Activated CD8-positive, alpha-beta T cell treated with anti-CD3 and anti-CD28 coated beads for 36 hours (primary cell): ENCODE measurements at regions not wholly inside any gene's neighbourhood (a gene's known extent, or its start where the extent isn't known, plus 50 kb on each side); places are given as distances from the start of the nearest gene placed in this dataset.

ENCODE experiments used
- ATAC-seq: fragments of 200-7000 bp; cut with Tn5 transposase; one replicate; pipeline ENCODE4 v1.10.0; 2021; ENCODE audit warnings: mild to moderate bottlenecking, moderate library complexity
- CTCF ChIA-PET: fragments of 350-600 bp; sonication (Branson Sonifier 250); formaldehyde crosslinking; loops from one replicate; lab custom pipeline; 2021; ENCODE audit warnings: antibody characterized with exemption; lab: Charles Lee
- POLR2A ChIA-PET: fragments of 350-600 bp; sonication (Branson Sonifier 250); formaldehyde crosslinking; loops from one replicate; lab custom pipeline; 2021; ENCODE audit warnings: antibody characterized with exemption; lab: Charles Lee
- DNase-seq: peaks from one replicate; pipeline ENCODE4 v3.0.0-alpha.2; 2020
- H3K27ac Mint-ChIP-seq: one replicate; pipeline ENCODE4 v1.8.0; 2021; ENCODE audit warnings: mild to moderate bottlenecking, mixed read lengths
- H3K27me3 Mint-ChIP-seq: one replicate; pipeline ENCODE4 v1.8.0; 2021; ENCODE audit warnings: mixed read lengths
- H3K36me3 Mint-ChIP-seq: one replicate; pipeline ENCODE4 v1.8.0; 2021; ENCODE audit warnings: low read depth, mixed read lengths
- H3K4me1 Mint-ChIP-seq: one replicate; pipeline ENCODE4 v1.8.0; 2021; ENCODE audit warnings: low read depth, mixed read lengths
- H3K4me3 Mint-ChIP-seq: one replicate; pipeline ENCODE4 v1.8.0; 2021; ENCODE audit warnings: mild to moderate bottlenecking, moderate library complexity, mixed read lengths
- H3K9me3 Mint-ChIP-seq: one replicate; pipeline ENCODE4 v1.8.0; 2021; ENCODE audit warnings: mixed read lengths
- intact Hi-C: fragments of 100-400 bp; cut with micrococcal nuclease; formaldehyde crosslinking; loops from one replicate; pipeline ENCODE4 v1.10.0; 2022
- TF ChIP-seq, protein P1 (sequence below): fragments of 200-600 bp; IDR thresholded peaks from one replicate; pipeline ENCODE4 v1.8.0; 2022; ENCODE audit warnings: antibody characterized with exemption, mild to moderate bottlenecking

DNA sequence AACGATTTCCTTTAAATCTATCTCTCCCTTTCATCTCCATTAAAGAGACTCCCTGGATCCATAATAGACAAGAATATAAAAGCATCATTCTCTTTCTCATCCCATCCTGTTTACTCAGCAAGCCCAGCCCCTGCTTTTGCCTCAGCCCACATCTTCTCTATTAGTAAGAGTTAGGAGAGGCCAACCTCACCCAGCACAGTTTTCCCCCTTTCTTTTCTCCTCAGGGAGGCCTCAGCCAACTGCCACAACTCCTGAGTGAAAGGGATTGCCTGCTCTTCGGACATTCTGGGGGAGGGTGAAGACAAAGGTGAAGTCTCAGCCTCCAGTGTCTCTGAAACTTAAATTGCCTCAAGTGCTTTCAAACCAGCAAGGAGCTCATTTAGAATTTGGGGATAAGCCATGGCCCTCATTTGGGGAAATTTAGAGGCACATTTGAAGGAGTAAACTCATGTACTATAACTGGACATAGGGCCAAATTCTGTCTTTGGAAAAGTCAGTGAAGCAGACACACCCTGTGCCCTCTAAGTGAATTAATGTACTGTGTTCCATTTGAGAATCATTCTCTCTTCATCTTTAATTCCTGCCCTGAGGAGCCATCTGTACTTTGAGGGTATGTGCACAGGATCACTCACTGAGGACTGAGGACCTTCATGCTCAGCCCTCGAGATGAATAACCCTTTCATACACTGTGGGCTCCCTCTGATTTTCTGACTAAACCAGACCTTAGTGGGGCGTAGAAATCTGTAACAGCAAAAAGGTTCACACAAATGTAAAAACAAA lies 82.5 kb downstream of the SOX2 start:
- Mint-ChIP-seq H3K4me1 (no peaks in the 10 kb centered on the region), H3K9me3 (no peaks in the 10 kb centered on the region), H3K27me3 (peaks cover 1% of the 10 kb centered on the region), H3K4me3 (no peak overlapping the region), H3K27ac (no peak overlapping the region), H3K36me3 (no peaks in the 10 kb centered on the region)
- ChIA-PET POLR2A (no interaction called here), CTCF (no interaction called here)
- ATAC-seq: no peak
- intact Hi-C loops: no loop called here
- TF ChIP-seq, protein P1, sequence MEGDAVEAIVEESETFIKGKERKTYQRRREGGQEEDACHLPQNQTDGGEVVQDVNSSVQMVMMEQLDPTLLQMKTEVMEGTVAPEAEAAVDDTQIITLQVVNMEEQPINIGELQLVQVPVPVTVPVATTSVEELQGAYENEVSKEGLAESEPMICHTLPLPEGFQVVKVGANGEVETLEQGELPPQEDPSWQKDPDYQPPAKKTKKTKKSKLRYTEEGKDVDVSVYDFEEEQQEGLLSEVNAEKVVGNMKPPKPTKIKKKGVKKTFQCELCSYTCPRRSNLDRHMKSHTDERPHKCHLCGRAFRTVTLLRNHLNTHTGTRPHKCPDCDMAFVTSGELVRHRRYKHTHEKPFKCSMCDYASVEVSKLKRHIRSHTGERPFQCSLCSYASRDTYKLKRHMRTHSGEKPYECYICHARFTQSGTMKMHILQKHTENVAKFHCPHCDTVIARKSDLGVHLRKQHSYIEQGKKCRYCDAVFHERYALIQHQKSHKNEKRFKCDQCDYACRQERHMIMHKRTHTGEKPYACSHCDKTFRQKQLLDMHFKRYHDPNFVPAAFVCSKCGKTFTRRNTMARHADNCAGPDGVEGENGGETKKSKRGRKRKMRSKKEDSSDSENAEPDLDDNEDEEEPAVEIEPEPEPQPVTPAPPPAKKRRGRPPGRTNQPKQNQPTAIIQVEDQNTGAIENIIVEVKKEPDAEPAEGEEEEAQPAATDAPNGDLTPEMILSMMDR: no peak
- DNase-seq: no peak

DNA sequence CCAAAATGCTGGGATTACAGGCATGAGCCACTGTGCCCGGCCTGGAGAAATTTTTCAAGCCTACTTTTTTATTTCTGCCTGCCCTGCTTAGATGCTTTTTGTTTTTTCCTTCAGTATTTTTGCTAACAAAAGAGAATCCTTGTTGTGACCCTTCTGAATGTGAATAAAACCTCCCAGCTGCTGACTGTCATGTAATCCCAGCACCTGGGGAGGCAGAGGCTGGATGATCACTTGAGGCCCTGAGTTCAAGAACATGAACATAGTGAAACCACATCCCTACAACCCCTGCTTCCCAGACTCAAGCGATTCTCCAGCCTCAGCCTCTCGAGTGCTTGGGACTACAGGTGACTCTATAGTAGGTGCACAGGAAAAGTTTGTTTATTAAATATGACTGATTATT lies 84.9 kb downstream of the SOX2 start:
- Mint-ChIP-seq H3K27me3 (peaks cover 1% of the 10 kb centered on the region), H3K9me3 (no peaks in the 10 kb centered on the region), H3K27ac (no peak overlapping the region), H3K4me1 (no peaks in the 10 kb centered on the region), H3K4me3 (no peak overlapping the region), H3K36me3 (no peaks in the 10 kb centered on the region)
- DNase-seq (no peak), ATAC-seq (no peak)
- intact Hi-C loops: no loop called here
- POLR2A ChIA-PET: no interaction called here
- CTCF ChIA-PET: no interaction called here
- TF ChIP-seq, protein P1: no peak

DNA sequence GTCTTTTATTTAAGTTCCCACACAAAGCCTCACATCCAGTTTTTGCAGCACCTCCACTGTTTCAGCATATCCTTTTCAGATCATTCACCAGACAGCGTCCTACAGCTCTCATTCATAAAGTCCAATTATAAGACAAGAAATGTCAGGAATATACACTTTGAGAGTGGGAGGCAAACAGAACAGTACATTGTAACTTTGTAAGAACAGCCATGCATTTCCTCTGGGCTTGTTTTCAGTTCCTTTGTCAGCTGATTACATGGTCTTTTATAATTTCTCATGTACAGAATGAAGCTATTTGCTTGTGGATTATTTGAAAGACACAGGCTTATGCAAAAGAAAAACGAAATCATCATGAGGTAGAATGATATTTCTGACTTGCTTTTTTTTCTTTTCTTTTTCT lies 85.7 kb downstream of the SOX2 start:
- Mint-ChIP-seq H3K27ac (no peak overlapping the region), H3K9me3 (no peaks in the 10 kb centered on the region), H3K4me1 (no peaks in the 10 kb centered on the region), H3K27me3 (peaks cover 1% of the 10 kb centered on the region), H3K4me3 (no peak overlapping the region), H3K36me3 (no peaks in the 10 kb centered on the region)
- TF ChIP-seq, protein P1: no peak
- intact Hi-C loops: no loop called here
- DNase-seq (no peak), ATAC-seq (no peak)
- POLR2A ChIA-PET: interaction anchor here (0.6 kb wide), 1 partner anchor 155 kb away, joined by 3 read pairs; no protein-coding TSS in a partner anchor
- CTCF ChIA-PET: no interaction called here

DNA sequence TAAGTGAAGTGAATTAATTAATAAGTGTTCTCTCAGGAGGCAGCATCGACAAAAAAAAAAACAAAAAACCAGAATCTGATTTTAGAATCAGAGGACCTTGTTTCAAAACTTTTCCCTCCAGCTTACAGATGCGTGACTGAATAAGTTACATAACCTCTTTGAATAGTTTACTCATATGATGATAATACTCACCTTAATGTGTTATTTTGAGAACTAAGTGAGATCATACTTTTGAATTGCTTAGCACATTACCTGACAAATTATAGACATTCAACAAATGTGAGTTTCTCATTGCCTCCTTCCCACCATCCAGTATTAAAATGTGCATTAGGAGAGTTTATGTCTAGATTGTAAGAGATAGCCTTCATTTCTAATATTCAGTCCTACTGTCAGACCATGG lies 94.0 kb downstream of the SOX2 start:
- Mint-ChIP-seq H3K27ac (no peak overlapping the region), H3K4me1 (no peaks in the 10 kb centered on the region), H3K4me3 (no peak overlapping the region), H3K36me3 (no peaks in the 10 kb centered on the region), H3K9me3 (no peaks in the 10 kb centered on the region), H3K27me3 (no peaks in the 10 kb centered on the region)
- ChIA-PET POLR2A (no interaction called here), CTCF (no interaction called here)
- ATAC-seq: no peak
- no peak for DNase-seq
- intact Hi-C loops: no loop called here
- TF ChIP-seq, protein P1: no peak

DNA sequence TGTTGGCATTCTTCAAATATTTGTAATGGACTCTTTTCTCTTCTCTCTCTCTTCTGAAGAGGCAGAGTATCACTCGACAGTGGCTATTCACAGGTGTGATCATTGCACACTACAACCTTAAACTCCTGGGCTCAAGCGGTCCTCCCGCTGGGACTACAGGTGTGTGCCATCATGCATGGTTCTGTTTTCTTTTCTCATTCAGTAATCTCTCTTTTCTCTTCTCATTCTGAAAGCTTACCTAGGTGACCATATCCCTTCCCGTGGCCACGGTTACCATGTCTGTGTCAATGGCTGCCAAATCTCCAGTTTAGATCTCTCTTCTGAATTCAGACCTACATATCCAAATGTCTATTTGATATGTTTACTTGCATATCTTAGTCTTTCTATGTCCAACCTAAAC lies 96.3 kb downstream of the SOX2 start:
- ATAC-seq: no peak
- no peaks in the 10 kb centered on the region for H3K9me3 Mint-ChIP-seq
- H3K36me3 Mint-ChIP-seq: no peaks in the 10 kb centered on the region
- intact Hi-C loops: no loop called here
- no peak overlapping the region for H3K27ac Mint-ChIP-seq
- ChIA-PET CTCF (no interaction called here), POLR2A (no interaction called here)
- TF ChIP-seq, protein P1: no peak
- H3K4me3 Mint-ChIP-seq: no peak overlapping the region
- H3K27me3 Mint-ChIP-seq: no peaks in the 10 kb centered on the region
- no peaks in the 10 kb centered on the region for H3K4me1 Mint-ChIP-seq
- no peak for DNase-seq
